Neural progenitor cell (in vitro differentiated cells): ENCODE measurements at regions not wholly inside any gene's neighbourhood (a gene's known extent, or its start where the extent isn't known, plus 50 kb on each side); places are given as distances from the start of the nearest gene placed in this dataset.

Experiments used
- DNase-seq: peaks from one replicate; pipeline ENCODE4 v3.0.0-alpha.2; 2016; ENCODE audit warnings: low spot score
- H2AFZ ChIP-seq: fragments of 200-600 bp; sonication (generic); replicated peaks from 2 replicates; pipeline ENCODE4 v1.6.1; 2016; ENCODE audit warnings: antibody characterized with exemption
- H3F3A ChIP-seq: fragments of 200-600 bp; sonication (generic); 2 replicates; pipeline ENCODE4 v1.6.1; 2016; ENCODE audit warnings: antibody characterized with exemption, low read depth
- H3K27ac ChIP-seq: fragments of 200-600 bp; sonication (generic); 2 replicates; pipeline ENCODE4 v1.5.1; 2016; ENCODE audit warnings: mild to moderate bottlenecking
- H3K27me3 ChIP-seq: fragments of 200-600 bp; sonication (generic); 2 replicates; pipeline ENCODE4 v1.6.1; 2016; ENCODE audit warnings: mild to moderate bottlenecking, moderate library complexity
- H3K36me3 ChIP-seq: fragments of 200-600 bp; sonication (generic); 2 replicates; pipeline ENCODE4 v1.5.1; 2016
- H3K4me1 ChIP-seq: fragments of 200-600 bp; sonication (generic); 2 replicates; pipeline ENCODE4 v1.6.1; 2016; ENCODE audit warnings: mixed run types
- H3K4me2 ChIP-seq: fragments of 200-600 bp; sonication (generic); 2 replicates; pipeline ENCODE4 v1.6.1; 2016
- H3K4me3 ChIP-seq: fragments of 200-600 bp; sonication (generic); 2 replicates; pipeline ENCODE4 v1.5.1; 2016
- H3K79me2 ChIP-seq: fragments of 200-600 bp; sonication (generic); 2 replicates; pipeline ENCODE4 v1.6.1; 2016; ENCODE audit warnings: low read depth
- H3K9ac ChIP-seq: fragments of 200-600 bp; sonication (generic); 2 replicates; pipeline ENCODE4 v1.6.1; 2016
- H3K9me3 ChIP-seq: fragments of 200-600 bp; sonication (generic); 2 replicates; pipeline ENCODE4 v1.5.1; 2016; ENCODE audit warnings: low read depth
- H4K20me1 ChIP-seq: fragments of 200-600 bp; sonication (generic); 2 replicates; pipeline ENCODE4 v1.6.1; 2016; ENCODE audit warnings: low read depth
- H3K27ac Mint-ChIP-seq: 3 replicates; pipeline ENCODE4 v1.8.0; 2021; ENCODE audit warnings: mixed read lengths
- H3K27me3 Mint-ChIP-seq: 2 replicates; pipeline ENCODE4 v1.8.0; 2022; ENCODE audit warnings: low read depth, mild to moderate bottlenecking, inconsistent platforms, moderate library complexity, mixed read lengths; ENCODE audit not compliant: insufficient read depth
- H3K36me3 Mint-ChIP-seq: 3 replicates; pipeline ENCODE4 v1.8.0; 2021; ENCODE audit warnings: mixed read lengths
- H3K4me1 Mint-ChIP-seq: 3 replicates; pipeline ENCODE4 v1.8.0; 2021; ENCODE audit warnings: mixed read lengths
- H3K4me3 Mint-ChIP-seq: 3 replicates; pipeline ENCODE4 v1.8.0; 2021; ENCODE audit warnings: mild to moderate bottlenecking, moderate library complexity, mixed read lengths
- H3K9me3 Mint-ChIP-seq: 3 replicates; pipeline ENCODE4 v1.8.0; 2020; ENCODE audit warnings: mixed read lengths
- CTCF ChIP-seq: fragments of 200-600 bp; sonication (generic); IDR thresholded peaks from 2 replicates; pipeline ENCODE4 v1.5.1; 2017; ENCODE audit warnings: antibody characterized with exemption, mild to moderate bottlenecking
- EZH2 ChIP-seq: fragments of 200-600 bp; sonication (generic); IDR thresholded peaks from 2 replicates; pipeline ENCODE4 v1.6.1; 2017; ENCODE audit warnings: antibody characterized with exemption, mild to moderate bottlenecking, moderate library complexity
- EZH2phosphoT487 ChIP-seq: fragments of 200-600 bp; sonication (generic); IDR thresholded peaks from 2 replicates; pipeline ENCODE4 v1.6.1; 2017; ENCODE audit warnings: antibody characterized with exemption

- peaks cover 2% of the 10 kb centered on the region for H3K27me3 Mint-ChIP-seq
- no peaks in the 10 kb centered on the region for H3K9me3 Mint-ChIP-seq
- H3K4me3 ChIP-seq: no peak overlapping the region
- no peak overlapping the region for H3K9ac ChIP-seq
- no peaks in the 10 kb centered on the region for H3K36me3 Mint-ChIP-seq
- H3K36me3 ChIP-seq: no peaks in the 10 kb centered on the region
- no peak overlapping the region for H3K27ac Mint-ChIP-seq
- TF ChIP-seq EZH2 (no peak), EZH2phosphoT487 (no peak), CTCF (no peak)
- H3K9me3 ChIP-seq: no peaks in the 10 kb centered on the region
- no peaks in the 10 kb centered on the region for H3K4me1 ChIP-seq
- H3K27ac ChIP-seq: no peak overlapping the region
- no peaks in the 10 kb centered on the region for H3K4me1 Mint-ChIP-seq
- no peak overlapping the region for H2AFZ ChIP-seq
- no peak overlapping the region for H3K4me2 ChIP-seq
- H3K4me3 Mint-ChIP-seq: no peak overlapping the region
- H4K20me1 ChIP-seq: no peaks in the 10 kb centered on the region
- no peaks in the 10 kb centered on the region for H3K27me3 ChIP-seq
- H3F3A ChIP-seq: no peaks in the 10 kb centered on the region
- DNase-seq: no peak
- H3K79me2 ChIP-seq: no peaks in the 10 kb centered on the region
Measured at GRCh38 chr2:125310657-125311364, 1285.7 kb downstream of the CNTNAP5 start.

GRCh38 chr2:125312342-125312741 lies 1287.3 kb downstream of the CNTNAP5 start:
- Histone ChIP-seq H3K9ac (no peak overlapping the region), H3K4me2 (no peak overlapping the region), H2AFZ (no peak overlapping the region), H3K79me2 (no peaks in the 10 kb centered on the region), H3F3A (no peaks in the 10 kb centered on the region), H3K27ac (no peak overlapping the region), H3K27me3 (no peaks in the 10 kb centered on the region), H3K36me3 (no peaks in the 10 kb centered on the region), H3K4me1 (no peaks in the 10 kb centered on the region), H3K4me3 (no peak overlapping the region), H3K9me3 (no peaks in the 10 kb centered on the region), H4K20me1 (no peaks in the 10 kb centered on the region)
- TF ChIP-seq EZH2: no peak
- TF ChIP-seq EZH2phosphoT487: no peak
- no peak for TF ChIP-seq CTCF
- H3K9me3 Mint-ChIP-seq: no peaks in the 10 kb centered on the region
- H3K27me3 Mint-ChIP-seq: peaks cover 2% of the 10 kb centered on the region
- H3K36me3 Mint-ChIP-seq: no peaks in the 10 kb centered on the region
- no peaks in the 10 kb centered on the region for H3K4me1 Mint-ChIP-seq
- H3K4me3 Mint-ChIP-seq: no peak overlapping the region
- no peak for DNase-seq
- H3K27ac Mint-ChIP-seq: no peak overlapping the region

- peak; percentile 26 for DNase-seq
- Mint-ChIP-seq H3K27ac (no peak overlapping the region), H3K4me3 (no peak overlapping the region), H3K9me3 (no peaks in the 10 kb centered on the region), H3K27me3 (peaks cover 2% of the 10 kb centered on the region), H3K36me3 (no peaks in the 10 kb centered on the region), H3K4me1 (no peaks in the 10 kb centered on the region)
- H3K4me1 ChIP-seq: no peaks in the 10 kb centered on the region
- H3K9ac ChIP-seq: no peak overlapping the region
- H3F3A ChIP-seq: no peaks in the 10 kb centered on the region
- no peaks in the 10 kb centered on the region for H3K79me2 ChIP-seq
- no peak overlapping the region for H3K27ac ChIP-seq
- H3K27me3 ChIP-seq: no peaks in the 10 kb centered on the region
- H4K20me1 ChIP-seq: no peaks in the 10 kb centered on the region
- no peaks in the 10 kb centered on the region for H3K36me3 ChIP-seq
- no peak overlapping the region for H3K4me2 ChIP-seq
- peak; percentile 5 for TF ChIP-seq CTCF
- TF ChIP-seq EZH2phosphoT487: no peak
- no peaks in the 10 kb centered on the region for H3K9me3 ChIP-seq
- H3K4me3 ChIP-seq: no peak overlapping the region
- H2AFZ ChIP-seq: peak overlapping the region; percentile 23
Measured at GRCh38 chr2:125313806-125314205, 1288.7 kb downstream of the CNTNAP5 start.
